ENCODE measurements at regions not wholly inside any gene's neighbourhood (a gene's known extent, or its start where the extent isn't known, plus 50 kb on each side); places are given as distances from the start of the nearest gene placed in this dataset.

DNA sequence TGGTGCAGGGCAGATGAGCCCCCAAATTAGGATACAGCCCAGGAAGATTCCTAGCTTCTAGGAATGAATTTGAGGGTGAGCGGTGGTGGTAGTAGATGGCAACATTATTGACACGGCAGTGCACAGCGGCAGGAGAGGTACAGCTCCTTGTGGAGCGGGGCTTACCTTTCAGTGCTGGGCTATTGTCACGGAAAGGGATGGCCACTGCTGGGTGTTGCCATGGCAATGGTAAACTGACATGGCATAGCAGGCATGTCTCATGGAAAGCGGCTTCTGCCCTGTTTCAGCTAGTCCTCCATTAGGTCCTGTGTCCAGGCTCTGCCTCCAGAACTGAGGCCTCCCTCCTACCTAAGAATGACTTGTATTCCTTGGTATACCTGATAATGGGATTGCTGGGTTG is 81.8 kb upstream of the WDR1 start:
- Histone ChIP-seq H3K9ac (ENCODE audit: low read depth in 1 of 2, low read length in 2 of 2) (no peak overlapping the region), H3K4me1 (ENCODE audit: control insufficient read depth in 2 of 2, insufficient read depth in 2 of 2, low read length in 2 of 2) (no peaks in the 10 kb centered on the region), H3K27ac (ENCODE audit: low read depth in 2 of 2, low read length in 2 of 2) (no peak overlapping the region), H3K27me3 (ENCODE audit: control insufficient read depth in 2 of 2, insufficient read depth in 2 of 2, low read length in 2 of 2) (no peaks in the 10 kb centered on the region), H3K4me3 (ENCODE audit: low read length in 2 of 2) (no peak overlapping the region), H3K9me3 (ENCODE audit: control insufficient read depth in 2 of 2, low read length in 2 of 2) (no peaks in the 10 kb centered on the region), H3K36me3 (ENCODE audit: control insufficient read depth in 2 of 2, insufficient read depth in 2 of 2, low read length in 2 of 2) (no peaks in the 10 kb centered on the region)

DNA sequence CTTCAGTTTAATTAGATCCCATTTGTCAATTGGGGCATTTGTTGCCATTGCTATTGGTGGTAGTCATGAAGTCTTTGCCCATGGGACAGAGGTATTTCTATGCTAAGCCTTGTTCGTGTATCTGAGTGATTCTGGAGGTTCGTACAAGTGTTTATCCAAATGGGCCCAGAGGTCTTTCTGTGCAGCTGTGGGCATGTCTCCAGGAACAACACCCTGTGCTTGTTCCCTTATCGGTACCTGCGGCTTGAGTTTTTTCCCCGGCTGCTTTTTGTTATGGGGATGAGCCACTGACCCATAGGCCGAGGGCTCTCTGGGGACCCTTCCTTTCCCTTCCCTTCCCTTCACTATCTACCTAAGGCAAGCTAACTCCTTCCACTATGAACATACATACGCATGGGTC is 81.4 kb upstream of the WDR1 start:
- no peaks in the 10 kb centered on the region for H3K27me3 ChIP-seq (ENCODE audit: control insufficient read depth in 2 of 2, insufficient read depth in 2 of 2, low read length in 2 of 2)
- no peaks in the 10 kb centered on the region for H3K4me1 ChIP-seq (ENCODE audit: control insufficient read depth in 2 of 2, insufficient read depth in 2 of 2, low read length in 2 of 2)
- H3K9me3 ChIP-seq (ENCODE audit: control insufficient read depth in 2 of 2, low read length in 2 of 2) = no peaks in the 10 kb centered on the region
- no peak overlapping the region for H3K4me3 ChIP-seq (ENCODE audit: low read length in 2 of 2)
- H3K36me3 ChIP-seq (ENCODE audit: control insufficient read depth in 2 of 2, insufficient read depth in 2 of 2, low read length in 2 of 2) = no peaks in the 10 kb centered on the region
- no peak overlapping the region for H3K27ac ChIP-seq (ENCODE audit: low read depth in 2 of 2, low read length in 2 of 2)
- H3K9ac ChIP-seq (ENCODE audit: low read depth in 1 of 2, low read length in 2 of 2) = no peak overlapping the region

DNA sequence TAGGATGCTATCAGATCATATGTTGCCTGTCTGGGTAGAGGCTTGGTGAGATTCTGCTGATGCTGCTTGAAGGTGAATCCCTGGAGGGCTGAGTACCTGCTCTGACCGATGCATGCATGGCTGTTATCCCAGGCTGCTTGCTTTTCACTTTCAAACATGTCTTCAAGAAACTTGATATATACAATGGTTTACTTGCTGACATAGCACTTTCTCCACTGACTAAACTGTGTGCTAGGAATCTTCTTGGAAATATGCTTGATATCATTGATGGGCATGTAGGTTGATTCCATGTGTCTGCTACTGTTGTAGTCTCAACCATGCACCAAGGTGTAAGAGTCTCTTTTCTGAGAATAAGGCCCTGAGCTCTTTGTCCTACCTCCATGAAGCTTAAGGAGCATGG is 79.6 kb upstream of the WDR1 start:
- no peak overlapping the region for H3K4me3 ChIP-seq (ENCODE audit: low read length in 2 of 2)
- H3K9ac ChIP-seq (ENCODE audit: low read depth in 1 of 2, low read length in 2 of 2) = no peak overlapping the region
- no peaks in the 10 kb centered on the region for H3K9me3 ChIP-seq (ENCODE audit: control insufficient read depth in 2 of 2, low read length in 2 of 2)
- H3K27me3 ChIP-seq (ENCODE audit: control insufficient read depth in 2 of 2, insufficient read depth in 2 of 2, low read length in 2 of 2) = no peaks in the 10 kb centered on the region
- no peak overlapping the region for H3K27ac ChIP-seq (ENCODE audit: low read depth in 2 of 2, low read length in 2 of 2)
- no peaks in the 10 kb centered on the region for H3K36me3 ChIP-seq (ENCODE audit: control insufficient read depth in 2 of 2, insufficient read depth in 2 of 2, low read length in 2 of 2)
- H3K4me1 ChIP-seq (ENCODE audit: control insufficient read depth in 2 of 2, insufficient read depth in 2 of 2, low read length in 2 of 2) = no peaks in the 10 kb centered on the region

DNA sequence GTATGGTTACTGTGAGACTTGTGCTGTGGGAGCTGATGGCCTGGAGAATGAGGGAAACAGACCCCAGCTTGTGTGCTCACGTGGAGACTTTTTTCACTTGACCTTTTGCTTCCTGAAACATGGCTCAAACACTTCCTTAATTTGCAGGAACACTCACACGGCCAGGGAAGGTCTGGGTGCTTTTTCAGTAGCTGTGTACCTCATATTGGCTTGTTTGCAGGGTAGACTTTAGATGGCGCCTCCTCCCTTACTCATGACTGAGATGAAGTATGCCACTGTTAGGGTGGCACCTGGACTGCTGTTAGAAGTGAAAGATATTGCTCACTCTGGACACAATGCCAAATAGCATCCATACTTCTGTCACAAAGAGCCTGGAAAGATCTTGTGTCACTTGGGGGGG is 75.7 kb upstream of the WDR1 start:
- no peak overlapping the region for H3K27ac ChIP-seq (ENCODE audit: low read depth in 2 of 2, low read length in 2 of 2)
- no peak overlapping the region for H3K9ac ChIP-seq (ENCODE audit: low read depth in 1 of 2, low read length in 2 of 2)
- no peaks in the 10 kb centered on the region for H3K36me3 ChIP-seq (ENCODE audit: control insufficient read depth in 2 of 2, insufficient read depth in 2 of 2, low read length in 2 of 2)
- H3K27me3 ChIP-seq (ENCODE audit: control insufficient read depth in 2 of 2, insufficient read depth in 2 of 2, low read length in 2 of 2) = no peaks in the 10 kb centered on the region
- no peaks in the 10 kb centered on the region for H3K4me1 ChIP-seq (ENCODE audit: control insufficient read depth in 2 of 2, insufficient read depth in 2 of 2, low read length in 2 of 2)
- H3K4me3 ChIP-seq (ENCODE audit: low read length in 2 of 2) = no peak overlapping the region
- no peaks in the 10 kb centered on the region for H3K9me3 ChIP-seq (ENCODE audit: control insufficient read depth in 2 of 2, low read length in 2 of 2)

DNA sequence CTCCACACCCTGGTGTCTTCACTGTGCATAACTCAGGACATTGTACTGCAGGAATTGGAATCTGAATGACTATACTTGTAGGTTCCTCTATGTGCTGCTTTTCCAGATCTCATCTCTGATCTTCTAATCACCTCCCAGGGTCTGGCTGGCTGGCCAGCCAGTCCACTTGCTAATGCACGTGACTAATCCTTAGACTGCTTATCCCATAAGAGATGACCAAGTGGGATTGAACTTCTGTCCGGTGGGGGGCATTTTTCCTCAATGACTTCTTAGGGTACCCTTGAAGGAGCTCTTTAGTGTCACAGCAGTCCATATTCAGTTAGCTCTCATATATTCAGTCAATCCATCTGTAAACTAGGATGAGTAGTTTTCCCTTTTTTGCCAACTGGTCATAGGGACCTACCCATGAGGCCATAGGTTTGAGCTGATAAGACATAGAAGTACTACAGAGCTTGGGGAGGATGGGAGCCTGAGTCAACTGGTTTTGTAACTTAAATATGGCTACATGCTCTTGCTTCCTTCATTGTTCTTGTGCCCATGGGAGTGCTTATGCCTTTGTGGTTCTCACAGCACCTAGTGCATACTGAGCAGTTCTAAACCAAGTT is 71.9 kb upstream of the WDR1 start:
- no peak overlapping the region for H3K4me3 ChIP-seq (ENCODE audit: low read length in 2 of 2)
- H3K27me3 ChIP-seq (ENCODE audit: control insufficient read depth in 2 of 2, insufficient read depth in 2 of 2, low read length in 2 of 2) = no peaks in the 10 kb centered on the region
- no peak overlapping the region for H3K9ac ChIP-seq (ENCODE audit: low read depth in 1 of 2, low read length in 2 of 2)
- no peak overlapping the region for H3K27ac ChIP-seq (ENCODE audit: low read depth in 2 of 2, low read length in 2 of 2)
- H3K36me3 ChIP-seq (ENCODE audit: control insufficient read depth in 2 of 2, insufficient read depth in 2 of 2, low read length in 2 of 2) = no peaks in the 10 kb centered on the region
- H3K9me3 ChIP-seq (ENCODE audit: control insufficient read depth in 2 of 2, low read length in 2 of 2) = no peaks in the 10 kb centered on the region
- no peaks in the 10 kb centered on the region for H3K4me1 ChIP-seq (ENCODE audit: control insufficient read depth in 2 of 2, insufficient read depth in 2 of 2, low read length in 2 of 2)

DNA sequence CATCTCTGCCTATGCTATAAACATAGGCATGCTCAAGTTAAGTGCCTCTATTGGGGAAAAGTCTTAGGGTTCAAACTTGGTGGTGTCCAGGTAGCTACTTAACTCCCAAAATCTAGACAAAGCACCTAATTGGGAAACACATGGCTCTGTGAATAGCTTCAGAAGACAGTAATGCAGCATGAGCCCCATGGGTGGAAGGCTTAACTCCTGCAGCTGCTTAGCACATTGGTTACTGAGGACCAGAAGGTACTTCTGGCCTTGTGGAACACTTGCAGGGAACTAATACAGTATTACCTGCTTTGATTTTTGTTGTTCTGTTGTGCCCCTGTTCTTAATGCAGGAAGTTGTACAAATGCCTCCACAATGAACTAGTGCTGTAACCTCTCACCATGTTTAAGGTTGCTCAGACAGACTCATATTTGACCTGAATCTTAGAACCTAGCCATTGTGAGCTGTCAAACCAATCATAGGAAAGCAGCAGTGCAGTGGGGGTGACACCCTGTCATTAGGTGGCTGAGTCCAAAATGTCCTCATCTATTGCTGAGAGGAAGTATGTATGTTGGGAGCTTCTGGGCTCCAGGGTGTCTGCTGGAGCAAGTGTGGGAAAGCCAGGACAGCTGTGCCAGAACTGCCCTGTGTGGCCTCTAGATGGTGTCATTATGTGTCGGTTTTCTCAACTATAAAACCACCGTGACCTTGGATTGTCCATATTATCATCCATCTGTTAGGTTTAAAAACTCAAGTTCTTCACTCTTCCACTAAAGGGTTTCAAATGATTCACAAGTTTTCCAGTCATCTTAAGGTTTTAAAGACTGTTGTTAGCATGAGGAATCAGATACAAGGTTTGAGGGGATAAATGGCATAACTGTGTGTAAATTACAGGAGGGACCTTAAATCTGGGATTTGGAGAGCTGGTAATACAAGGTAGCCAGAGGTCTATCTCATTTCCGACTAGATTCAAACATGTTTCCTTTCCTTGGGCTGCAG is 69.9 kb upstream of the WDR1 start:
- no peaks in the 10 kb centered on the region for H3K4me1 ChIP-seq (ENCODE audit: control insufficient read depth in 2 of 2, insufficient read depth in 2 of 2, low read length in 2 of 2)
- no peak overlapping the region for H3K4me3 ChIP-seq (ENCODE audit: low read length in 2 of 2)
- no peak overlapping the region for H3K27ac ChIP-seq (ENCODE audit: low read depth in 2 of 2, low read length in 2 of 2)

DNA sequence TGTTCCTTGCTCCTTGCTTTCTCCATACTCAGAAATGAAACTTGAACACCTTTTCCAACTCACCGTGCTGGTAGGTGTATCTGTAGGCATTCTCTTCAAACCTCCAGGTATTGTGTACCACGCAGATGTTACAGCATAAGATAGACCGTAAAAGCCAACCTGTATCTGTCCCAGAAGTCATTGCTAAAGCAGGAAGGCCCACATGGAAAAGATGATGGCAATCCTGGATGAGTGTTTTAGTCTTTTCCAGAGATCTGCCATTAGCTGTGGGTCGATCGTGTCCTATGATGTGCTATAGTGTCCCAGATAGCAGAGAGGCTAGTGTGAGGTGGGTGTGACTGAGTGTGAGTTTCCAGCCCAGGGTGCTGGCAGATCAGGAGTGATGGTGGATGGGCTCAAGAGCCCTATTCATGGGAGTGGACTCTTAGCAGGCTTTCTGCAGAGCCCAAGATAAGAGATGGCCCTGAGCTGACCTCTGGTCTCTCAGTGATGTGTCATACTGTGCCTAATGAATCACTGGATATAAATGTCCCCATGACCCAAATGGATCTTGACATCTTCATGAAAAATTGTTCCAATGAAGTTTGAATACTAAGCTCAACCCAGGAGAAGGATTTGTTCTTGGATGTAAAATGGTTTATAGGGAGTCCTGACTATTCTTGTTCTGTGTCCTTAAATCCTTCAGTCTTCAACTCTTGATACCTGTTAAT is 69.1 kb upstream of the WDR1 start:
- Histone ChIP-seq H3K36me3 (ENCODE audit: control insufficient read depth in 2 of 2, insufficient read depth in 2 of 2, low read length in 2 of 2) (no peaks in the 10 kb centered on the region), H3K27ac (ENCODE audit: low read depth in 2 of 2, low read length in 2 of 2) (no peak overlapping the region), H3K27me3 (ENCODE audit: control insufficient read depth in 2 of 2, insufficient read depth in 2 of 2, low read length in 2 of 2) (no peaks in the 10 kb centered on the region), H3K4me1 (ENCODE audit: control insufficient read depth in 2 of 2, insufficient read depth in 2 of 2, low read length in 2 of 2) (no peaks in the 10 kb centered on the region), H3K9ac (ENCODE audit: low read depth in 1 of 2, low read length in 2 of 2) (no peak overlapping the region), H3K9me3 (ENCODE audit: control insufficient read depth in 2 of 2, low read length in 2 of 2) (no peaks in the 10 kb centered on the region), H3K4me3 (ENCODE audit: low read length in 2 of 2) (no peak overlapping the region)

More for the DNA sequence above, 69.9 kb upstream of the WDR1 start:
- Histone ChIP-seq H3K36me3 (ENCODE audit: control insufficient read depth in 2 of 2, insufficient read depth in 2 of 2, low read length in 2 of 2) (no peaks in the 10 kb centered on the region), H3K27me3 (ENCODE audit: control insufficient read depth in 2 of 2, insufficient read depth in 2 of 2, low read length in 2 of 2) (no peaks in the 10 kb centered on the region), H3K9me3 (ENCODE audit: control insufficient read depth in 2 of 2, low read length in 2 of 2) (no peaks in the 10 kb centered on the region), H3K9ac (ENCODE audit: low read depth in 1 of 2, low read length in 2 of 2) (no peak overlapping the region)

DNA sequence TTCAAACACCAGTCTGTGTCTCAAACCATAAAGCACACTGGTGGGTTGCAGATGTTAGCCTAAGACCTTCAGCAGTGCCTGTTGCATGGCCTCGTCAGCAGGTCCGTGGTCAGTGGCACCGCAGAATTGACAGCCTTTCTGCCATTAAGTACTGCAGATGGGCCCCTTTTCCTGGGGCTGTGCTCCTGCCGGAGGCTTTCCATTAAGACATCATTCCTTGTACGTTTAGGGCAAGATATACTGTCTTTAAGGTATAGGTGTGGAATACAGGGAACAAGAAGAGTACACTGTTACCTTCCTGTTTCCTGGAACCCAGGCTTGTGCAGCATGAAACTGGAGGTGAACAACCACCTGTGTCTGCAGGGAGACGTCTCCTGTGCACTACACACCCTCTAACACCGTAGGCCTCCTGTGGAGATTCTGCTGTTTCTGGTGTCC is 67.9 kb upstream of the WDR1 start:
- H3K27me3 ChIP-seq (ENCODE audit: control insufficient read depth in 2 of 2, insufficient read depth in 2 of 2, low read length in 2 of 2) = no peaks in the 10 kb centered on the region
- H3K9me3 ChIP-seq (ENCODE audit: control insufficient read depth in 2 of 2, low read length in 2 of 2) = no peaks in the 10 kb centered on the region
- no peak overlapping the region for H3K27ac ChIP-seq (ENCODE audit: low read depth in 2 of 2, low read length in 2 of 2)
- no peak overlapping the region for H3K4me3 ChIP-seq (ENCODE audit: low read length in 2 of 2)
- no peaks in the 10 kb centered on the region for H3K36me3 ChIP-seq (ENCODE audit: control insufficient read depth in 2 of 2, insufficient read depth in 2 of 2, low read length in 2 of 2)
- H3K9ac ChIP-seq (ENCODE audit: low read depth in 1 of 2, low read length in 2 of 2) = no peak overlapping the region
- no peaks in the 10 kb centered on the region for H3K4me1 ChIP-seq (ENCODE audit: control insufficient read depth in 2 of 2, insufficient read depth in 2 of 2, low read length in 2 of 2)

DNA sequence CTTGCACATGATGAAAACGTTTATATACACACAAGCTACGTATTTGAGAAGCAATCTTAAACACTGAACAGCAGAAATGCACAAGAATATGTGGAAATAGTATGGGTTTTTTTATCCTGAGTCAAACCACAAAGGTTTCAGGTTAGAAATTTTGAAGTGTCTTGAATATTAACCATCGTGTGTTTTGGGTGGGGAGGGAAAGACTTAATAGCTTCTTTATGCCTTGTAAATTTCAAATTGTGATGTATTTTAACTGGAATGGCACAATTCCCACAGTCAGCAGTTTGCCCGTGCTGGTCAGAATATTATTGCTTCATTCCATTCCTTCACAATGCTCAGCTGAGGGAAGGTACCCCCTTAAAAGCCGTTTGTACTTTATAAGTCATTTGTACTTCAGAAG is 67.4 kb upstream of the WDR1 start:
- Histone ChIP-seq H3K4me1 (ENCODE audit: control insufficient read depth in 2 of 2, insufficient read depth in 2 of 2, low read length in 2 of 2) (no peaks in the 10 kb centered on the region), H3K27me3 (ENCODE audit: control insufficient read depth in 2 of 2, insufficient read depth in 2 of 2, low read length in 2 of 2) (no peaks in the 10 kb centered on the region), H3K27ac (ENCODE audit: low read depth in 2 of 2, low read length in 2 of 2) (no peak overlapping the region), H3K9ac (ENCODE audit: low read depth in 1 of 2, low read length in 2 of 2) (no peak overlapping the region), H3K36me3 (ENCODE audit: control insufficient read depth in 2 of 2, insufficient read depth in 2 of 2, low read length in 2 of 2) (no peaks in the 10 kb centered on the region), H3K4me3 (ENCODE audit: low read length in 2 of 2) (no peak overlapping the region), H3K9me3 (ENCODE audit: control insufficient read depth in 2 of 2, low read length in 2 of 2) (no peaks in the 10 kb centered on the region)

DNA sequence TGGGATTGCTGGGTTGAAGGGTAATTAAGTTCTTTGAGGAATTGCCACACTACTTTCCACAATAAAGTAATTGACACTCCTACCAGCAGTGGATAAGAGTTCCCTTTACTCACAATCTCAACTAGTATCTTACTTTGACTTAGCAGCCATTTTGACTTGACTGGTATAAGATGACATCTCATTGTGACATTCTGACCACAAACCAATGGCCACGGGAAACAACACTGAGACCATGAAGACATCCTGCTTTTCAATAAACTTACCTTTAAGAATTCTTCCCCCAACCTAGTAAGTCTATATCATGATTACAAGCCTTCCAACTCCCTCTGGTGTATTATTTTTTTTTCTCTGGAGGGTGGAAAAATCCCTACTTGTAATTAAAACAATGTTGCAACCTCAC is 66.9 kb upstream of the WDR1 start:
- Histone ChIP-seq H3K4me1 (ENCODE audit: control insufficient read depth in 2 of 2, insufficient read depth in 2 of 2, low read length in 2 of 2) (no peaks in the 10 kb centered on the region), H3K9ac (ENCODE audit: low read depth in 1 of 2, low read length in 2 of 2) (no peak overlapping the region), H3K27me3 (ENCODE audit: control insufficient read depth in 2 of 2, insufficient read depth in 2 of 2, low read length in 2 of 2) (no peaks in the 10 kb centered on the region), H3K9me3 (ENCODE audit: control insufficient read depth in 2 of 2, low read length in 2 of 2) (no peaks in the 10 kb centered on the region), H3K4me3 (ENCODE audit: low read length in 2 of 2) (no peak overlapping the region), H3K36me3 (ENCODE audit: control insufficient read depth in 2 of 2, insufficient read depth in 2 of 2, low read length in 2 of 2) (no peaks in the 10 kb centered on the region), H3K27ac (ENCODE audit: low read depth in 2 of 2, low read length in 2 of 2) (no peak overlapping the region)
